Left ventricle myocardium inferior (tissue), 1 donor: ENCODE measurements at regions not wholly inside any gene's neighbourhood (a gene's known extent, or its start where the extent isn't known, plus 50 kb on each side); places are given as distances from the start of the nearest gene placed in this dataset.
"Not testable (repeated sequence)": the region's sequence is repeated elsewhere in the genome, so short reads cannot be mapped to it uniquely, and the experiment has no call there.

Experiments
- DNase-seq: peaks from one replicate; pipeline ENCODE4 v3.0.0-alpha.2; 2020
- H3K27ac ChIP-seq: fragments of 200-600 bp; replicated peaks from 2 replicates; pipeline ENCODE4 v1.8.0; 2021
- H3K27me3 ChIP-seq: fragments of 200-600 bp; 2 replicates; pipeline ENCODE4 v1.8.0; 2021; ENCODE audit warnings: low read depth
- H3K36me3 ChIP-seq: fragments of 200-600 bp; 2 replicates; pipeline ENCODE4 v1.8.0; 2021
- H3K4me1 ChIP-seq: fragments of 200-600 bp; 2 replicates; pipeline ENCODE4 v1.8.0; 2021
- H3K4me3 ChIP-seq: fragments of 200-600 bp; 2 replicates; pipeline ENCODE4 v1.8.0; 2021; ENCODE audit warnings: mild to moderate bottlenecking, moderate library complexity
- H3K9me3 ChIP-seq: fragments of 200-600 bp; replicated peaks from 2 replicates; pipeline ENCODE4 v1.8.0; 2021
- intact Hi-C: fragments of 100-400 bp; cut with micrococcal nuclease; formaldehyde crosslinking; loops from one replicate; pipeline ENCODE4 v1.11.0; 2022
- TF ChIP-seq, protein P1 (sequence below): fragments of 200-600 bp; IDR thresholded peaks from 2 replicates; pipeline ENCODE4 v1.8.0; 2021; ENCODE audit warnings: antibody characterized with exemption, mild to moderate bottlenecking, borderline replicate concordance
- donor health status: DM: no; HTN: yes; CAD: no; lungs with severe emphysema.

DNA sequence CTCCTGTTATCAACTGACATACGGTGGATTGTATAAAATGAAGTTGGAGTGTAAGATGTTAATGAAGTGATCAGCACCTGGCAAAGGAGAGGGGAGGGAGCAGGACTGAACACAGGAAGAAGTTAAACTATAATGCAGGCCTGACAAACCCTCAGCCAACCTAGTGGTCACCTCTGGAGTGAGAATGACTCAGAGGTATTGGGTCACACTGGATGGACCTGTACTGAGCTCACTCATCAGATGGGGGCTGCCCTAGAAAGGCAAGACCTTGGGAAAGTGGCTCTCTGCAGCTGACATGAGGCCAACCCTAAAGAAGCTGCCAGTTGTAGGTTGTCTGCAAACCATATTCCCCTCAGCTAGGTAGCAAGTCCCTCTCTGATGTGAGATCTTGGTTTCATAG, 193.3 kb upstream of the HTR1E start:
- Histone ChIP-seq H3K27me3 (no peaks in the 10 kb centered on the region), H3K9me3 (peaks cover 15% of the 10 kb centered on the region), H3K27ac (no peak overlapping the region), H3K36me3 (no peaks in the 10 kb centered on the region), H3K4me3 (no peak overlapping the region), H3K4me1 (no peaks in the 10 kb centered on the region)
- intact Hi-C loops = no loop called here
- TF ChIP-seq, protein P1, sequence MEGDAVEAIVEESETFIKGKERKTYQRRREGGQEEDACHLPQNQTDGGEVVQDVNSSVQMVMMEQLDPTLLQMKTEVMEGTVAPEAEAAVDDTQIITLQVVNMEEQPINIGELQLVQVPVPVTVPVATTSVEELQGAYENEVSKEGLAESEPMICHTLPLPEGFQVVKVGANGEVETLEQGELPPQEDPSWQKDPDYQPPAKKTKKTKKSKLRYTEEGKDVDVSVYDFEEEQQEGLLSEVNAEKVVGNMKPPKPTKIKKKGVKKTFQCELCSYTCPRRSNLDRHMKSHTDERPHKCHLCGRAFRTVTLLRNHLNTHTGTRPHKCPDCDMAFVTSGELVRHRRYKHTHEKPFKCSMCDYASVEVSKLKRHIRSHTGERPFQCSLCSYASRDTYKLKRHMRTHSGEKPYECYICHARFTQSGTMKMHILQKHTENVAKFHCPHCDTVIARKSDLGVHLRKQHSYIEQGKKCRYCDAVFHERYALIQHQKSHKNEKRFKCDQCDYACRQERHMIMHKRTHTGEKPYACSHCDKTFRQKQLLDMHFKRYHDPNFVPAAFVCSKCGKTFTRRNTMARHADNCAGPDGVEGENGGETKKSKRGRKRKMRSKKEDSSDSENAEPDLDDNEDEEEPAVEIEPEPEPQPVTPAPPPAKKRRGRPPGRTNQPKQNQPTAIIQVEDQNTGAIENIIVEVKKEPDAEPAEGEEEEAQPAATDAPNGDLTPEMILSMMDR = no peak
- DNase-seq = no peak

DNA sequence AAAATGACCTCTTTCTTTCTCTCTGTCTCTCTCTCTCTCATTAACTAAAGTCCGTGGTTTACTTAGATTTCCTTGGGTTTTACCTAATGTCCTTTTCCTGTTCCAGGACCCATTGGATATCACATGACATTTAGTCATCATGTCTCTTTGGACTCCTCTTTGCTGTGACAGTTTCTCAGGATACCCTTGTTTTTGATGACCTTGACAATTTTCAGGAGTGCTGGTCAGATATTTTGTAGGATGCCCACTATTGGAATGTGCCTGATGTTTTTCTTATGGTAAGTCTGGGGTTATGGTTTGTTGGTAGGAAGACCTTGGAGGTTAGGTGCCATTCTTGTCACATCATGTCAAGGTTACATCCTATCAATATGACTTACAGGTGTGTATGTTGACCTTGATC, 199.2 kb upstream of the HTR1E start:
- Histone ChIP-seq H3K4me3 (no peak overlapping the region), H3K27me3 (no peaks in the 10 kb centered on the region), H3K36me3 (no peaks in the 10 kb centered on the region), H3K9me3 (peaks cover 31% of the 10 kb centered on the region), H3K4me1 (no peaks in the 10 kb centered on the region), H3K27ac (no peak overlapping the region)
- TF ChIP-seq, protein P1 = no peak
- intact Hi-C loops = no loop called here
- no peak for DNase-seq

DNA sequence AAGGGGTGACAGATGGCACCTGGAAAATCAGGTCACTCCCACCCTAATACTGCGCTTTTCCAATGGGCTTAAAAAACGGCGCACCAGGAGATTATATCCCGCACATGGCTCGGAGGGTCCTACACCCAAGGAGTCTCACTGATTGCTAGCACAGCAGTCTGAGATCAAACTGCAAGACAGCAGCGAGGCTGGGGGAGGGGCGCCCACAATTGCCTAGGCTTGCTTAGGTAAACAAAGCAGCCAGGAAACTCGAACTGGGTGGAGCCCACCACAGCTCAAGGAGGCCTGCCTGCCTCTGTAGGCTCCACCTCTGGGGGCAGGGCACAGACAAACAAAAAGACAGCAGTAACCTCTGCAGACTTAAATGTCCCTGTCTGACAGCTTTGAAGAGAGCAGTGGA, 205.7 kb upstream of the HTR1E start:
- intact Hi-C loops, DNase-seq, H3K27me3 ChIP-seq, H3K36me3 ChIP-seq, H3K4me1 ChIP-seq, H3K4me3 ChIP-seq, H3K27ac ChIP-seq: not testable (repeated sequence)
- H3K9me3 ChIP-seq = peaks cover 37% of the 10 kb centered on the region

DNA sequence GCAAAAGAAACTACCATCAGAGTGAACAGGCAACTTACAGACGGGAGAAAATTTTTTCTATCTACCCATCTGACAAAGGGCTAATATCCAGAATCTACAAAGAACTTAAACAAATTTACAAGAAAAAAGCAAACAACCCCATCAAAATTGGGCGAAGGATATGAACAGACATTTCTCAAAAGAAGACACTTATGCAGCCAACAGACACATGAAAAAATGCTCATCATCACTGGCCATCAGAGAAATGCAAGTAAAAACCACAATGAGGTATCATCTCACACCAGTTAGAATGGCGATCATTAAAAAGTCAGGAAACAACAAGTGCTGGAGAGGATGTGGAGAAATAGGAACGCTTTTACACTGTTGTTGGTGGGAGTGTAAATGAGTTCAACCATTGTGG, 206.6 kb upstream of the HTR1E start:
- intact Hi-C loops, DNase-seq, H3K36me3 ChIP-seq, H3K4me1 ChIP-seq, H3K4me3 ChIP-seq, H3K27me3 ChIP-seq, H3K27ac ChIP-seq: not testable (repeated sequence)
- peaks cover 44% of the 10 kb centered on the region for H3K9me3 ChIP-seq

DNA sequence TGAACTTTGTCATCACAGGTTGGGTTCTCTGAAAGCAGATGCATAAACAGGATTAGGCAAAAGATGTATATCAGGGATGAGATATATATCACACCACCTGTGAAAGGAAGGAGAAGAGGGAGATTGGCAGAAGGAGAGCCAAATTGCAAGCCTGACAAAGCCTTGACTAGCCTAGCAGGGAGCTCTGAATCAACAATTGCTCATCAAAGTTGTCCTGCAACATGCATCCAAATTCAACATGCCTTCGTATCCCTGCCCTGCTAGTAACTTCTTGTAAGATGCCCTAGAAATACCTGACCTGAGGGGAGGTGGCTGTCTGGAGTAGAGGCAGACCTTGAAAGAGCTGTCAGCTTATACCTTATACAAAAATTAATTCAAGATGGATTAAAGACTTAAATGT, 207.1 kb upstream of the HTR1E start:
- intact Hi-C loops = no loop called here
- Histone ChIP-seq H3K4me1 (no peaks in the 10 kb centered on the region), H3K36me3 (no peaks in the 10 kb centered on the region), H3K9me3 (peaks cover 49% of the 10 kb centered on the region), H3K27me3 (no peaks in the 10 kb centered on the region), H3K4me3 (no peak overlapping the region), H3K27ac (no peak overlapping the region)
- no peak for DNase-seq
- TF ChIP-seq, protein P1 = no peak

DNA sequence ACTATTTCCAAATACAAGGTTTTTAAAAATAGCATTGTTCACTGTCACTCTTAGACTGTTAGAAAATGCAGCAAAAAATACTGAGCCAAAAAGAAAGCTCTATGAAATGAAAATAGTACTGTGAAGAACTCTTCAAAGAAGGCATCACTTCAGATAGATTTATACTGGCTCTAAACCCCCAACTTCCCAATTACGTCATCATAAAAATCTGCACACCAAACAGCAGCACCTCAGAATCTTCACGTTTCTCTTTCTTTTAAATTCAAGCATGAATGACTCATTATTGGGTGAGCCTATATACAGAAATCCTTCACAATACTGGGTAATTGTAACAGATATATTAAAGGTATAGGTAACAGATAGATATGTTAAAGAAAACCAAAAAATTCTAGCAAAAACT, 208.4 kb upstream of the HTR1E start:
- no peak overlapping the region for H3K4me3 ChIP-seq
- TF ChIP-seq, protein P1 = no peak
- no peaks in the 10 kb centered on the region for H3K27me3 ChIP-seq
- no peaks in the 10 kb centered on the region for H3K4me1 ChIP-seq
- DNase-seq = no peak
- no peak overlapping the region for H3K27ac ChIP-seq
- H3K36me3 ChIP-seq = no peaks in the 10 kb centered on the region
- intact Hi-C loops = no loop called here
- H3K9me3 ChIP-seq = peaks cover 46% of the 10 kb centered on the region

DNA sequence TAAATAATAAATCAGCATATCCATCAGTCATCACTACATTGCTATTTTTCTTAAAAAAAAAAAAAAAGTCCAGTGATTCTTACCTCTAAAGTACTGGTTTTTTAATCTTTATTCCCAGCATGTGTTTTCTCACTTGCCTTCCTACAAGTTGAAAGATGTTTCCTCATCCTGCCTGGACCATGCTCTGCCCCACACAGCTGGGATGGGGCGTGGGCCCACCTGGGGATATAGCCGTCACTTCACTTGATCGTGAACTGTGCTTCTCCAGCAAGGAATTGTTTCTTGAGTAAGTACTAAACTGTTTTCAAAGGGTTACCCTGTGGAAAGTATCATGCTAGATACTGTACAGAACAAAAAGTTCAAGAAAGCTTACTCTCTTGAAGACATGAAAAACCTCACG, 212.6 kb upstream of the HTR1E start:
- TF ChIP-seq, protein P1 = no peak
- H3K27ac ChIP-seq = no peak overlapping the region
- no peak for DNase-seq
- H3K27me3 ChIP-seq = no peaks in the 10 kb centered on the region
- H3K4me1 ChIP-seq = no peaks in the 10 kb centered on the region
- H3K9me3 ChIP-seq = peaks cover 16% of the 10 kb centered on the region
- H3K36me3 ChIP-seq = no peaks in the 10 kb centered on the region
- no peak overlapping the region for H3K4me3 ChIP-seq
- intact Hi-C loops = no loop called here
